Stimulated activated CD4-positive, alpha-beta T cell treated with anti-CD3 and anti-CD28 coated beads, Interleukin-2, amount 100 ng/mL, for 24 hours (primary cell): ENCODE measurements at regions not wholly inside any gene's neighbourhood (a gene's known extent, or its start where the extent isn't known, plus 50 kb on each side); places are given as distances from the start of the nearest gene placed in this dataset.

Experiments
- DNase-seq, 2 donors: peaks; one replicate each; pipeline ENCODE4 v3.0.0-alpha.2; 2020

- no peak for DNase-seq
These were observed 147.2 kb downstream of the TSN start for GRCh38 chr2:121902616-121903015.

GRCh38 chr2:121903037-121903689 lies 147.7 kb downstream of the TSN start:
- DNase-seq: no peak

DNA sequence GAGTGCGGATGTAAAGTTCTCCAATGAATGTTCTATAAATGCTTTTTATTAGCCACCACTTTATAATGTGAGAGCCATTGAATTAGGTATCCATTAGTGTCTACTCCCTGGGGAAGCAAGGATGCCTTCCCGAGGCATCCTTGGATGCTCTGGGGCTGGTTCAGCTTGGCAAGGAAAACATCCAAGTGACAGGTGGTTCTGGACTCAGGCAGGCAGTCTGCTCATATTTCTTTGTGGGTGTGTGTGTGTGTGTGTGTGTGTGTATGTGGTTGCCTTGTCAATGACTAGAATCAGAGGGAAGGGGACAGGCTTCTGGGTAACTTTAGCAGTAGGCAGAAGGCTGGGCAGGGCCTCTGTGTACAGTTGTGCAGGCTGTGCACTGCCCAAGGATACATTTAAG lies 149.2 kb downstream of the TSN start:
- no peak for DNase-seq

DNA sequence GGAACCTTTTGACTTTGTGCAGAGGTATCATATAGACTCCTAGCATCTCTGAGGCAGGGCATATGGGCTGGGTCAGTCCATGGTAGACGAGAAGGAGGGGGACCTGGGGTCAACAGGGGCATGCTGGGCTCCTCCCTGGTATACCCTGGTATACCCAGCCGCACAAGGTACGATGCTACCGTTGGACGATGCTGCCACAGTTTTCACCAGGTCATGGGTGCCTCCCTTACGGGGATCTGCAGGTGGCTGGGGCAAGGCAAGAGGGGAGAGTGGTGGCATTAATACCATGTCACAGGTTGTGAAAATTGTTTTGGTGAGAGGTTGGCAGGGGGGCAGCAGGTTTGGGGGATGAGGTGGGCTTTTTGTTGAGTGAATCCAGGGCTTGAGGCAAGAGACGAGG lies 149.8 kb downstream of the TSN start:
- DNase-seq: no peak

GRCh38 chr2:121906170-121906569 lies 150.7 kb downstream of the TSN start:
- DNase-seq: no peak

DNA sequence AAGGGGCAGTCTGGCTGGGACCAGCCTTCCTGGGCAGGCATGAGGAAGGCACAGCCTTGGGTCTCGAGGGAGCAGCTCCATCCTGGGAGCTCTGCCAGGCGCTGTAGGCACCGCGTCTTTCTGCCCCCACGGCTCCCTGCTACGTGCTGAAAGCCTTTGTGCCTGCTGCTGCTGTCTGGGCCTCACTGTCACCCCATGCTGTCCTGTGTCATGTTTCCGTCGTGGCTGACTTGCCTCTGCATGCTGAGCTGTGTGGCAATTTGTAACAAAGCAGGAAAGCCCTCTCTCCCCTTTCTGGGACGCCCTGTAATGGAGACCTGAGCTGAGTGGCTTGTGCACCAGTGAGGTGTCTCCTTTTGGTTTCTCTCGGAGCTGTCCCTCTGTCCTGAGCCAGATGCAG lies 152.5 kb downstream of the TSN start:
- DNase-seq: no peak

- DNase-seq: no peak
These were observed 154.7 kb downstream of the TSN start for GRCh38 chr2:121910139-121910538.

DNA sequence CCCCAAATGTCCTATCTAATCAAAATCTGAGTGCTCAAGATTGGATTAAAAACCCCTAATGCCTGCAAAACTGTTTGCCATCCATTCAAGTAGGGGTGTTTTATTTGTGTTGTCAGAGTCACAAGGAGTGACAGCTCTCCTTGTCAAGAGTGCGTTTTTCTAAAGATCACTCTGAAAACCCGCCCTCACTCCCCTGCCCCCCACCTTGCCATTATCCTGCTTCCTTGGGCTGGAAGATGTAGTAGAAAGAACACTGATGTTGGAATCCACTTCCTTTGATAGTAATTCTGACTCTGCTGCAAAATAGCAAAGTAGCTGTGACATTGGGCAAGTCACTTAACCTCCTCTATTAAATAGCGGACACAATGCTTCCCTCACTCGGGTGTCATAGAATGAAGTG lies 155.6 kb downstream of the TSN start:
- no peak for DNase-seq

DNA sequence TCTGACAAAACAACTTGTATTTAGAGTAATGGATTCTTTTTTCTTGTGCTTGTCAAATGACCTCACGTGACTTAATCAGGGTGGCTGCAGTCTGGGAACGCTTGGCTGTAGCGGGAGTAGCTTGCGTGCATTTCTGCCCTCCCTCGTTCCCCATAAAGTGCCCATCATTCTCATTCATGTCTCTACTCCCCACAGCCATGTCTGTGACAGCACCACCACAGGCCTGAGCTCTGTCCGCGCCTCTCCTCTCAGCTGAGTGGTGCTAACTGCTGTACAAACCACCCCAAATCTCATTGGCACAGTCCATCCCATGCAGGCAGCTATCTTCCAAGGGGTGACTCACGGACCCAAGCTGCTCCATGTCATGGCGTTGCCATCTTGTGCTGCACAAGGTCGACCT lies 161.7 kb downstream of the TSN start:
- DNase-seq: no peak

- DNase-seq: no peak
These were observed 162.8 kb downstream of the TSN start for GRCh38 chr2:121918231-121918630.

- no peak for DNase-seq
These were observed 164.4 kb downstream of the TSN start for GRCh38 chr2:121919803-121920202.

DNA sequence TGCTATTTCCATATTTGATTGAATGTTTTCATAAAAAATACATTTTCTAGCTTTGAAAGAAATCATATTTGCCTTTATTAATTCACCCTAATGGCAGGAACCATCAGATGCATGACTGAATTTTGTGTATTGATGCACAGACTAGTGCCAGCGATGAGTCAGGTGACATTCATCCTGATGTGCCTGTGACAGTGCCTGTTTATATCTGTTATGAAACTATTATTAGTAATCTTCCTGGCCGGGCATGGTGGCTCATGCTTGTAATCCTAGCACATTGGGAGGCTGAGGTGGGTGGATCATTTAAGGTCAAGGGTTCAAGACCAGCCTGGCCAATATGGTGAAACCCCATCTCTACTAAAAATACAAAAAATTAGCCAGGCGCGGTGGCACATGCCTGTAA lies 170.0 kb downstream of the TSN start:
- no peak for DNase-seq

GRCh38 chr2:121943285-121943684 lies 187.8 kb downstream of the TSN start:
- no peak for DNase-seq

GRCh38 chr2:121944072-121944831 lies 188.8 kb downstream of the TSN start:
- no peak for DNase-seq

- DNase-seq: no peak
These were observed 192.2 kb downstream of the TSN start for GRCh38 chr2:121947674-121948073.

DNA sequence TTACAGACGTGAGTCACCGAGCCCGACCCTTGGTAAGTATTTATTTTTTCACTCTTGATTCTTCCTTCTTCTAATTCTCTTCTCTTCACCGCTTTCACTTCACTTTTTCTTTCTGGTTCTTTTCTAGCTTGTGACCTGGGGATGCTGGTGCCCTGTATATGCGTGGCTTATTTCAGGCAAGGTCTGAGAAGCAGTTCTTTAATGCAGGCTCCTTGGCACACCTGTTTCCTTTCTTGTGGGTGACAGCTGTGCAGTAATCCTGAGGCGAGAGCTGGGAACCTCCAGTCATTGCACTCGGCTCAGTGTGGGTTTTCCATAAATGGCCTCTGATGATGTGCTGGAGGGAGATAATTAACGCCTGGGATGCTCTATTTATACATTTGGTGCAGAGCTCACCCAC lies 193.8 kb downstream of the TSN start:
- DNase-seq: no peak

- no peak for DNase-seq
These were observed 200.0 kb downstream of the TSN start for GRCh38 chr2:121955426-121955825.

DNA sequence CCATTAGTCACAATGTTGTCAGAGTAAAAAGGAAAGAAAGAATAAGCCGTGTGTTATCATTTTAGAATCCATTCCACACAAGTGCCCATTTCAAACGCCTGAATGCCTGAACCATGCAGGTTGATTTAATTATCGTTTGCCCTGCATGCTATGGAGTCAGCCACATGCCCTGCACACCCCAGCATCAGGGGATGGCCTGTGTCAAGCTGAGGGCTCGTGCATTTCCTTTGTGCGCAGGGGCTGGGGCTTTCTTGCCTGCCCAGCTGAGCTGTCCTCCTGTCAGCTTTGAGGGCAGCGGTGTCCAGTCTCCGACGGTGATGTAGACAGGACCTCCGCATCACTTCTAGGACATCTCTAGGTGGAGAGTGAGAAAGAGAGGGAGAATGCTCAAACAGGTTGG lies 200.4 kb downstream of the TSN start:
- DNase-seq: no peak

DNA sequence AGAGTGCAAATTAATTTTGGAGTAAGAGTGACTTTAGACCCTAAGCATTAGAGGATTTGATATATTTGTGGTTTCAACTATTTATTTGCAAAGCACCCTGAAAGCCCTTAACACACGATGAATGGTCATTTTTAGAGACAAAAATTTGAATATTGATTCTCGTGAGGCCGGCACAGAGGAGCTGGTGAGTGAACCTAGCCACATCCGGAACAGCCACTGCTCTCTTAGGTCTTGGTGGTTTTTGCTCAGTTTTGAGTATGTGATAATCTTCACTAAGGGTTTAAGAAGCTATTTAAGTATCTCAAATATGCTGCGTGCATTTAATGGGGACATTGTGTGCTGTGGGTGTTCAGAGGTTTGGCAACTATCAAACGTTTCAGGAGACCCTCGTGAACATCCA lies 204.8 kb downstream of the TSN start:
- DNase-seq: no peak

DNA sequence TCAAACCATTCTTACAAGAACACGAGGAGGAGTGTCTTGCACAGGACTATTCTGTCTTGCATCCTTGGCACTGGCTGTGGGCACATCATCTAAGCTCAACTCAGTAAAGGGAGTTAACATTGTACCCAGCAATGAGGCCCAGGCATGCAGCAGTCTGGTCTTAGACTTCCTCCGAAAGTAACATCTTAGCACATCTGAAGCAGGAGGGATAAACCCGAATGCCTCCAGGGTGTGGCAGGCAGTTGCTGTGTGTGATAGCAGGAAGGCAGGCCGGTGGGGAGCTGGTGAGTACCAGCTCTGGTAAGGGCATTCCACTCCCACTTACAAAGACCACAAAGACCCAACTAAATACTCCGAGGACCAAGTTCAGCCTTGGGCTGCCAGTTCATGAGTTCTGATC lies 206.3 kb downstream of the TSN start:
- no peak for DNase-seq

DNA sequence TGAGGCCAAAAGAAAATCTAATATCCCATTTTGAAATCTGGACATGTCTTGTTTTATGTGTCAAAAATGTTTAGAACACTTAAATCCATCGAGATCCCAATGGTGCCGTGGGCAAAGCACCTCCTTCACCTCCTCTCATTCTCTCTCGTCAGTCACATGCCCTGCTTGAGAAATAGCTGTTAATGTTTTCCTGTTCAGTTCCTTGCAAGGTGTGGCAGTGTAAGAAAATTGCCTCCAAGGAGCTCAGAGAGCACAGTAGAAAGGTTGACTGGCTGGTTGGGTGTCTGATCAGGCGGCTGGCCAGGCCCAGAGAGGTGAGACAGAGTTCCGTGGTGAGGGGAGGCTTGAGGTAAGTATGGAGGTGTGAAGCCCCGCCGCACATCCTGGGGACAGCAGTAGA lies 210.2 kb downstream of the TSN start:
- no peak for DNase-seq

DNA sequence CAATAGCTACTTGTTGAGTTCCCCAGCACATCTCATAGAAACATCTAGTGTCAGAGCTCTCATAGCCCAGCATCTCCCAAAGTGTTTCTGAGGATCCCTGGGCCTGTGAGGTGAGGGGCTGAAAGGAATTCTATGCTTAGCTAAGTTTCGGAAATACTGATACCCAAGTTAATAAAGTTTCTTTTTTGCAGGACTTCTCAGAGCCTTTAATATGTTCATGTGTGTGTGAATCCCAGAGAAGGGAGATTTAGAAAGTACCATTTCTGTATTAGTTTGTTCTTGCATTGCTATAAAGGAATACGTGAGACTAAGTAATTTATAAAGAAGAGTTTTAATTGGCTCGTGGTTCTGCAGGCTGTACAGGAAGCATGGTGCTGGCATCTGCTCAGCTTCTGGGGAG lies 211.2 kb downstream of the TSN start:
- DNase-seq: no peak

DNA sequence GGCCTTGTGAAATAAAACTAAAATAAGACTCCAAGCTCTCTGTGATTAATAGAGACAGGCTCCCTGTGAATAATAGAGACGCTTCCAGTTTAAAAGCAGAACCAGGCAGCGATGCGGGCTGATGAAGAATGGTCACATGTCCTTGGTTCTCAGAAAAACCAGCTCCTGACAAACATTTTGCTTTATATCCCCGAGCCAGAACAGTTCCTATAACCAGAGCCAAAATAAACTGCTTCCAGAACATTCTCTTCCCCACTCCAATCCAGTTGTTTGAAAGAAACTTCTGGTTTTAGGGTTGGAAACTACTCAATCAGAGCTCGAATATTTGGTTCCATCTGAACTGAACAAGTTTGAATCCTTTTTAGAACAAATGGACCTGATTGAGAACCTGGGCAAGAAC lies 213.7 kb downstream of the TSN start:
- DNase-seq: no peak

GRCh38 chr2:121969766-121970639 lies 214.6 kb downstream of the TSN start:
- DNase-seq: no peak
